UCSD-AML1 (cell line): ENCODE measurements at regions not wholly inside any gene's neighbourhood (a gene's known extent, or its start where the extent isn't known, plus 50 kb on each side); places are given as distances from the start of the nearest gene placed in this dataset.
"Not testable (repeated sequence)": the region's sequence is repeated elsewhere in the genome, so short reads cannot be mapped to it uniquely, and the experiment has no call there.

Experiments
- DNase-seq: peaks from one replicate; lab custom pipeline; 2025; ENCODE audit not compliant: unreplicated experiment; lab: John Stamatoyannopoulos, UW

DNA sequence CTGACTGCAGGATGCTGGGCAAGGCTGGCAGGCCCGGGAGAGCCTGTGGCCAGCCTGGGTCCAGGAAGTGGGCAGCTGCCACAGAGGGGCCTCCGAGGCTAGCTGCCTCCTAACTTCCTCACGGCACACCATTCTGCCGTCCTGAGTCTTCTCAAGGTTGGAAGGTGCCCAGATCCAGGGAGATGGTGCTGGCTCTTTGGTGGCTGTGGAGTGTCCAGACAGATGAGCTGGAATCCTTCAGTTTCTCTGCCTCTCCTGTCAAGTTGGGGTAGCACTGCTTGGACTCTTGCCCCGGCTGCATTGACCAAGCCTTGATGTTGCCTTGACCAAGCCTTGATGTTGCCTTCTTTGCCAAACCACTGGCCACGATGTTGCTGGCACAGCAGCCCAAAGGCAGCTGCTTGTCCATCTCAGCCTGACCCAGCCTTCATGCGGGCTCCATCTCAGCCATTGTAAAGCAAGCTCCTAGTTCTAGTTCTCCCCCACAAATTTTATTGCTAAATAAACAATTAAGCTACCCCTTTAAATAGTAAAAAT is 75.1 kb upstream of the AFDN start:
- DNase-seq, result no peak

DNA sequence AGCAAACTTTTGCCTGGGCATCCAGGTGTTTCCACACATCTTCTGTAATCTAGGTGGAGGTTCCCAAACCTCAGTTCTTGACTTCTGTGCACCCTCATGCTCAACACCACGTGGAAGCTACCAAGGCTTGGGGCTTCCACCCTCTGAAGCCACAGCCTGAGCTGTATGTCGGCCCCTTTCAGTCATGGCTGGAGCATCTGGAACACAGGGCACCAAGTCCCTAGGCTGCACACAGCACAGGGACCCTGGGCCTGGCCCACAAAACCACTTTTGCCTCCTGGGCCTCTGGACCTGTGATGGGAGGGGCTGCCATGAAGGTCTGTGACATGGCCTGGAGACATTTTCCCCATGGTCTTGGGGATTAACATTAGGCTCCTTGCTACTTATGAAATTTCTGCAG is 73.4 kb upstream of the AFDN start:
- DNase-seq, result not testable (repeated sequence)

DNA sequence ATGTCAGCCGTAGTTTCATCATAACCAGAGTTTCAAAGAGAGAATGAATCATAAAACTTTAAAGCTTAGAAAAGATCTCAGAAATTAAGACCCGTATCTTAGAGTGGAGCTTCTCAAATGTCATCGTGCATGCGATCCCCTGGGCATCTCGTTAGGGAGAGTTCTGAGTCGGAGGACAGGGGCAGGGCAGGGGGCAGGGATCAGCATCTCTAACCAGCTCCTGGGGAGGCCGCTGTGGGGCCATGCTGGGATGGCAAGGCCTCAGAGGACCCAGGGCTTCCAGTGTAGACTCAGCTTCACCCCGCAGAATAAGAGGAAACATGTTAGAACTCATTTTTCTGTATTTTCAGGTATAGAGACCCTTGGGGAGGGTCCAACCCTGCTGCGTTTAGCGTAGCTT is 72.0 kb upstream of the AFDN start:
- no peak for DNase-seq

DNA sequence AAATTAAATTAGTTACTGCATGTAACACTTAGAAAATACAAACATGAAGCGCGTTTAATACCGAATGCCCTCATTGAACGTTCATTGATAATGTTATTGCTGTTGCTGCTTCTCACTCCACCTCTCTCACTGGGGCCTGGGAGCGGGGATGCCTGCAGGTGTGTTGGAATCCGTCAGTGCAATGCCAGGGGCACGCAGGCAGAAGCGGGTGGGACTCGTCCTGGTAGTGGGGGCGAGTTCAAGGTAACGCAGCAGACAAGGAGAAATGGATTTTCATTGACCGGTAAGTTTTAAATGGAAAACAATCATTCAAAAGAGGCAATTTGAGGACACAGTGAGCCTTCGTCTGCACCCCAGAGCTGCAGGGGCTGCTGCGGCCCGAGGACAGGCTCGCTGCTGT is 71.2 kb upstream of the AFDN start:
- DNase-seq, result no peak

DNA sequence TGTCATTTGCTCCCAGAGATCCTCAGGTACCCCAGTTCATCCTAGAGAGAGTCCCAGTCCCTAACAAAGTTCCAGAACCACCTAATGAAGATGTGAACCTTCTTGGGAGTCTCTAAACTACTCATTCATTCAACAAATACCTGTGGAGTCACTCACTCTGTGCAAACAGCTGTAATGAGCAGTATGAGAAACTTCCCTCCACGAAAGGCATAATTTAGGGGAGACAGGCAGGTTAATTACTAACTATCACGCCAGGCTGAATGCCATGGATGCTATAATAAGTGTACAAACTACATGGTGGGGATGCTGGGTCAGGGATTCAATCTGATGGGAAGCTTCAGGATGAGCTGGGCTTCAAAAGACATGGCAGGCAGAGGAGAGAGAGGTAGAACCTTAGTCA is 70.1 kb upstream of the AFDN start:
- DNase-seq, result no peak

DNA sequence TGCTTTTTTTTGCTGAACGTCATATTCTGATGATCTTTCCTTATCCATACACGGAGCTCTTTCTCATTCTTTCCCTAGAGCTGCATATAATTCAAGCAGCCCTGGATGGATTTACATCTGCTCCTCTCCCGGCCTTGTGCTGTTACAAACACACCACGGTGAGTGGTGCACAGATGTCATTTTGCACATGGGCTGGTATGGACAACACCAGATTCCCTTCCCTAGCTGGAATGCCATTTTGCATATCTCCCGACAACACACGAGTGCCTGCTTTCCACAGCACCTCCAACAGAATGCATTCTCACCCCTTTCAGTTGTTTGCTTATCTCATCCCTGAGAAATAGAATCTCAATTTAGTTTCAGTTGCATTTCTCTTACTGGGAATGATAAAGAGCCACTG is 69.5 kb upstream of the AFDN start:
- DNase-seq, result no peak

DNA sequence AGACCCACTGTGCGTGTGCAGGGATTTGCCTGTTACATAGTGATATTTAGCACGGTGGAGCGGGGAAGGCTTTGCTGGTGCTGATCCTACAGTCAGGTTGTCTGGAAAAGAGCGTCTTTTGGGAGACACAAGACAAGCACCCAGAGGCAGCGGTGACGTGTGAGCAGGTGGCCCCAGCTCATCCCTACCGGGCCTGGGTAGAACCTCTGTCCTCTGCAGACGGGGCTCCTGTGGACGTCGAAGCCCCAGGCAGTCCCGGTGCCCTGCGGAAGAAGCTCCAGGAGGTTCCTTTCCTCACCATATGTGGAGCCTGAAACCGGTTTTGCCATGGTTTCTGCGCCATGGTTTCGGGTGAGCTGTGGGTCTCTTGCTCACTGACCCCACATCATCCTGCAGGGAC is 68.9 kb upstream of the AFDN start:
- no peak for DNase-seq

DNA sequence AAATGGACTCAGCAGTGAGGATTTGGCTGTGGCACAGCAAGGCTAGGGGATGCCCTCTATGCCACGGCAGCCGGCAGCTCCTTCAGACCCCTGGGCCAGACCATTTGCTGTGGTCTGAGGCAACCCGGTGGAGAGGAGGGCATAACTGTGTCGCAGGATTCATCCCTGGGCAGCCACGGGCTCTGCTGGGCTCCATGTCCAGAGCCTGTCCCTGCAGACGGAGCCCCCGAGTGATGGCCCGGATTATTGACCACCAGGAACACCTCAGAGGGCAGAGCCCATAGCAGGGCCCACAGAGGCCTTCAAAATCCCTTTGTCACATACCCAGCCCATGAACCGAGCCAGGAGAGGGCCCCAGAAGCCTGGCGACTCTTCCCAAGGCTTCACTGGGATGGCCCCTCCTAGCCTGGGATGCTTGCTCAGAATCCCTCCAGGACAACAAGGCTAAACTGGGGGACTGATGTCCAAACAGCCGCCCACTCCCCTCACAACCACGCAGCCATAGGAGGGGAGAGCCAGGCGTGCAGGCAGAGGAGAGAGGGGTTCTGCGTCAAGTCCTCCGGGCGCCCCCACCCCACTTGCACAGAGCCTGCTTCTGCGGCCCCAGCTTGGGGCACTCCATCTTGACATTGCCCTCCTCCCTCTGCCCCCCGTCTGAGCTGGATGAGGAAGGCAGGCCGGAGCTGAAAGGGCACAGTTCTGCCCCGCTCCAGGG is 68.2 kb upstream of the AFDN start:
- DNase-seq, result no peak

DNA sequence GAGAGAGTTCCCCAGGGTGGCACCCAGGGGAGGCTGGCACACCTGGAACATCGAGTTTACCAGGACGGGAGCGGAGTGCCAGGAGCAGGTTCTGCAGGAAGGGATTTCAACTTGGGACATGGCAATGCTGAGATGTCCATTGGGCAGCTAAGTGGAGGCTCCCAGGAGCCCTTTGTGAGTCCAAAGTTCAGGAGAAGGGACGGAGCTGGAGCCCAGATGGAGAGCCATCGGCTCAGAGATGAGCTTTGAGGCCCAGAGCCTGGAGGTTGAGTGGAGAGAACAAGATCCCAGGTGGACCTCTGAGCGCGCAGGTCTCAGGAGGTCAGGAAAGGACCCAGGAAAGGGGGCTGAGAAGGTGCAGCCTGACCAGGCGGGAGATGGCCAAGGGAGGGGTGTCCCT is 67.5 kb upstream of the AFDN start:
- no peak for DNase-seq

DNA sequence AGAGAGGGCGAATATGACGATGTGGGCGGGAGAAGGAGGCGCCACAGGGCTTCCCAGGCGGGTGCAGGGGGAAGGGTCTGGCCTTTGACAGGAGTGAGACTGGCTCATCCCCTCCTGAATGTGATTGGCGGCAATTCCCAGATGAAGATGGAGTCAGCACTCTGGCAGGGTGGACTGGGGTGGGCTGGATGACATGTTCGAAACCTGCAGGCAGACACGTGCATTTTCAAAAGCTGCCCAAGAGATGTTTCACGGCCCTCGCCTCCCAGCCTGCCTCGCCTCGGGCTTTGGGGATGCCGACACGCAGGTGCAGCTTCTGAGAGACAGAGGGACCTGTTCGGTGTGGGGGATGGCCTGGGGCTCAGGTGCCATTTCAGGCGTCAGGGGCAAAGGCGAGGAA is 66.8 kb upstream of the AFDN start:
- no peak for DNase-seq

DNA sequence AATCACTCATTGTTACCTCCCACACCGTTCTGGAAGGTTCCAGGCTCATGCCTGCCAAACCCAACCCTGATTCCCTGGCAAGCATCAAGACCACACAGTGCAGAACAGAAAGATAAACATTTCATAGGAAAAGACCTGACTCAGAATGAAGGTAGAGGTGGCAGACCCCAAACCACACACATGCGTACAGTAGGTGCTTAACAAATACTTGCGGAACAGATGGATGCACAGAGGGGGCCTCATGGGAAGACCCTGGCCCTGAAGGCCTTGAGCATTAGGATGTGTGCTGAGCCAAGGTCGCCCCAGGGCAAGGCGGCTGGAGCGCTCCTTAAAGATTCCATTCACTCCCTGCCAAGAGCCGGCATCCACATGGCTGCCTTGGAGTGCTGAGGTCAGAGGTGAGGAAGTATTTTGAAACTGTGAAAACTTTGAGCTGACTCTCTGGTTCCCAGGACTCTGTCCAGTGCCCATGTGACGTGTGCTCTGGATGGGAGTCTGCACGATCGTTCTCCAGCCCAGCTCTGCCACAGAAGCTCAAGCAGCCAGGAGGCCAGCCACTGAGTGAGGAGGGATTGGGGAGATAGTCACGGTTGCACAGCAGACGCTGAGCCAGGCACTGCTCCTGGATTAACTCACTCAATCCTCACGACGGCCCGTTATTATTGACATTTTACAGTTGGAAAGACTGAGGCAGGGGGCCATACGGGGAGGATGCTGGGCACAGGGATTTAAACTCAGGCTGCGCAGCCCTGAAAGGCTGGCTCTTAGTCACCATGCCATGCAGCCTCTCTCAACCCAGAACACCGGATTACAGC is 65.5 kb upstream of the AFDN start:
- no peak for DNase-seq

DNA sequence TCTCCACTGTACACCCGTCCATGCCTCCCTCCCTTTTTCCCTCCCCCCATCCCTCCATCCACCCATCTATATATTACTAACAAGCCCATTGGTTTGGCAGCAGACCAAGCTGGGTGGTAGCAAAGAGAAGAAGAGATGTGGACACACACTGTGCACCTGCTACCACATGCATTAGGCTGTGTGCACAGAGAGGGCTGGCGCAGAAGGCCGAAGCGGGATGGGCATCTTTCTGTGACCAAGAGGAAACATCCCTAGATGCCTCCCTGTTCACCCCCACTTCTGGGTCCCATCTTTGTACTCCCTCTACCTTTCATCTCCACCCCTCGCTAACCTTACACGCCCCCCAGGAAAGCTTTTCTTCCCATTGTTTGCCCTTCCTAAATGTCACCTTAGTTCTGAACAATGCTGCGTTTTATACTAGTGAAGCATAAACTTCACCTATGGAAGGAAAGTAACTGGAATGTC is 64.9 kb upstream of the AFDN start:
- no peak for DNase-seq

DNA sequence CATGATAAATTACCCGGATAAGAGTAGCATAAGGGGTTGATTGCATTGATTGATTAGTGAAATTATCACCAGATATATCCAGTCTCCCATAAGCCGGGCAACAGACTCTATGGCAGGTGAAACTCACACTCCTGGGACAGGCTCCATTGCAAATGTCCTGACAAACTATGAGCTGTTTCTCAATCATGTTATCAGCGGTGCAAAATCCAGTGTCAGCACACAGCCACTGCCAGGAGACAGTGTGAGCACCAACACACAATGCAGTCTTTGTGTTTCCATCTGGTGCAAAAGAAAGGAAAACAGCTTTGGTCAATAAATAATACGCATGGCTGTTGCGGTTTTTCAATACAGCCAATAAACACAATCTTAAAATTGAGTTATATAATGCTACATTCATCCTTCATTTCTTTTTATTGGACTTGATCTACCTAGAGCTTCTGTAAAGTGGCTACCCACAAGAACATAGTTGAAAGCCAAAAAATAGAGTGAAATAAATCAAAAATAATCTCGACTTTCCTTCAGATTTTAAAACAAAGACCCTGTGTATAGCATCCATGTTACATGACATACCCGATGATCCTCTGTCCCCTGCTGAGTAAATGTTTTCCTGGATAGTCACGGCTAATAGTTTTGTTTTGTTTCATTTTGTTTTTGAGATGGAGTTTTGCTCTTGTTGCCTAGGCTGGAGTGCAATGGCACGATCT is 64.3 kb upstream of the AFDN start:
- DNase-seq, result no peak

DNA sequence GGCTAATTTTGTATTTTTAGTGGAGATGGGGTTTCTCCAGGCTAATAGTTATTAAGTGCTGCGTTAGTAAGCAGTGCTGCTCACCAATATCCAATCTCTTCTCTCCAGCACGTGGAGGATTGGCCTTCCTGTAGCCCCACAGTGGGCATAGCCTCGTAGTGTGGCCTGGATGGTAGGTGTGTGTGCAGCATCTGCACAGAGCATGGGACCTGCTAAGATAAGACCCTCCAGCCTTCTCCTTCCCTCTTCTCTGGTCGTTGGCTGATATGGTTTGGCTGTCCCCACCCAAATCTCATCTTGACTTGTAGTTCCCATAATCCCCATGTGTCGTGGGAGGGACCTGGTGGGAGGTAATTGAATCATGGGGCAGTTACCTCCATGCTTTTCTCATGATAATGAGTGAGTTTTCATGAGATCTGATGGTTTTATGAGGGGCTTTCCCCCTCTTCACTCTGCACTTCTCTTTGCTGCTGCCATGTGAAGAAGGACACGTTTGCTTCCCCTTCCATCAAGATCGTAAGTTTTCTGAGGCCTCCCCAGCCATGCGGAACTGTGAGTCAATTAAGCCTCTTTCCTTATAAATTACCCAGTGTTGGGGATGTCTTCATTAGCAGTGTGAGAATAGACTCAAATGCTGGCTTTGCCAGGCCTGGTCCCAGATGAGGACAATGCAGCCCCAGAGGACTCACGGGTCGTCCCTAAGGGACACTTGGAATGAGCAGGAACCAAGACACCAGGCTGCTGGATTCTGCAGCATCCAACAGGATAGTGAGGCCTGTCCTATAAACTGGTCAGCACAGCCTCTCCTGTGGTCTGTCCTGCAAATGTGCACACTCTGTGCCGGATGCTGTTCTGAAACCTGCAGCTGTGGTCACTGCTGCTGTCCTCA is 63.4 kb upstream of the AFDN start:
- DNase-seq, result no peak

DNA sequence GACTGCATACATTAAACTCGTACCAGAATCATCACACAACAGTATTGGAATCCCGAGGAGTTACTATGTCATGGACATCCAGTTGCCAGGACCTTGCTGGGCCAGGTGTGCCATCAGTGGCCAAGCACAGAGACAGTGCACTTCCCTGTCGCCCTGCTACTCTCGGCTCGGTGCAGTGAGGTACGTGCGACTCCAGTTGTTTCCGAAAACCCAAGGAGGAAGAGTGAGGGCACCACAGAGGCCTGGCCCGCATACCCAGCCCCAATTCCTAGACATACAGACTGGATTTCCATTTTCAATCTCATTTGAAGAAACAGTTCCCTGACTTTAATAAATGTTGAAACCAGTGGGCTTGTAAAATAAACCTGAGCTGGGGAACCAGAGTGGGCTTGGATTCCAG is 62.5 kb upstream of the AFDN start:
- no peak for DNase-seq

DNA sequence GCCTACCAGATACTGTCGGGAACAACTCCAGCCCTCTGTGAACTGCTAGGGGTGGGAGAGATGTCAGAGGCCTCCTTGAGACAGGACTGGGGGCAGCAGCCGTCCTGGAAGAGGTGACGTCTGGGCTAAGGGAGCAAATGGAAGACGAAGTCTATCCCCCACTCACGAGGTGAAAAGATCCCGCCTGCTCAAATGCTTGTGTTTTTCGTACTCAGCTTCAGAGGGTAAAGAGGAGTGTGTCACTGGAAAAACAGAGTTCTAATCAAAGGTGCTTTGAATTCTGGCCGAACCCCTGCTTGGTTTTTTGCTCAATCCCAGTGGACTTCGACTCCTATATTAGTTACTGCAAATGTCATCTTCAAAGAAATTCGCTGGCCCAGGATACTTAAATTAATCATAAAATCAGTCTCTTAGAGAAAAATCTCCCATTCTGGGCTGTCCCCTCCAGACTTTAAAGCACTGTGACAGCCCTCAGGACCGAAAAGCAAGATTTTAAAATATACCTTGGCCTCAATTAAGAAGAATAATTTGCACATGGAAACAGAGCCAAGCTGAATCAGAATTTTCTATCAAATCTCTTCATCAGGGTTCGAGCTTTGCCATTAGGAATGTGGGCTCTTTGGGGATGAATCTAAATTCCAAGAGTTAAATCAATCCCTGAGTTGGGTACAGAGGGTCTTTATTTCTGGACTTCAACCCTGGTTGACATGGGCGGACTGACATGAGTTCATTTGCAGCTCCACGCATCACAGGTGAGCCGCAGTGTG is 61.8 kb upstream of the AFDN start:
- no peak for DNase-seq

DNA sequence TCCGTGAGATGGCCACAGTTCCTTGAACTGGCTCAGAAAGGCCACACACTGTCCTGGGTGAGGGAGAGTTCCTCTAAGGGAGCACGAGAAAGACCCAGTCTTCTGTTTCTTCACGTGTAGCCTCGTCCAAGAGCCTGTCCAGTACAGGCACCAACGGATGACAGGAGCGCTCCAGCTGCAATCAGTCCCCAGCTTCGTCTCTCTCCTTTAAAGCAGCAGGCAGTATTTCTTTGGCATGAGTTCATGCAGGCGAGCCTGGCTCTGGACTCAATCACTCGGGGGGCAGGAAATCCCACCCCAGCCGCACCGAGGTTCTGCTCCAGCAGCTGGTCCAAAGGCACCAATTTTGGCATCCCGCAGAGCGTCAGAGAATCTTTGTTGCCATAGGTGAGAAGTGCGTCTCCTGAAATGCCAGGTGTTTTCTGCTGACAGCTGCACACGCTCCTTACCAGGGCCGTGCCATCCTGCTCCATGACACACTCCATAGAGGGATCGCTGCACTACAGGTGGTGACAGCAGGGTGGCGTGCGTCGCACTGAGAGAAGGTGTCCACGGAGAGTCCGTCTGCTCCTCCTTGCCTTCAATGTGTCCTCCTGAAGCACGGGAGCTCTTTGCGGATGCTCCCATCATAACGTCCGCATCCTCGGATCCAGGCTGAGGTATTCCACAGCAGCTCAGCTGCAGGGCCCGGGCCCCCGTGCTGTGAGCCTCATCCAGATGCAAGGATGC is 59.6 kb upstream of the AFDN start:
- DNase-seq, result no peak

DNA sequence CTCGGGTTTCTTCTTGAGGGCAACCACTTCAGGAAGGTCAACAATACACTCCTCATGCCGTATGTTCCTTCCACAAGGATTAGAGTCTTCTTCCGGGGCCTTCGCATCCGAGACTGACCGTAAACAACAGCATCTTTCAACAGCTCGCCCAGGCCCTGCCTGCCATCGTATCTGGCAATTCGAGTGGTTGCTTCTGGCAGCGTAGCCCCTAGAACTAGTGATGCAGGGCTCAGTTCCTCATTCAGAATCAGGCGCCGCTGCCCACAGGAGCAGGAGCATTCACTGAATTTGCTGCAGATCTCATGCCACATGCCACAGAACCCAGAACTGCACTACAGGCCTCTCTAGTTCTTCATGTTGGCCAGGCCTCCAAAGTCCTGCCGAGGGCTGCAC is 59.0 kb upstream of the AFDN start:
- no peak for DNase-seq

DNA sequence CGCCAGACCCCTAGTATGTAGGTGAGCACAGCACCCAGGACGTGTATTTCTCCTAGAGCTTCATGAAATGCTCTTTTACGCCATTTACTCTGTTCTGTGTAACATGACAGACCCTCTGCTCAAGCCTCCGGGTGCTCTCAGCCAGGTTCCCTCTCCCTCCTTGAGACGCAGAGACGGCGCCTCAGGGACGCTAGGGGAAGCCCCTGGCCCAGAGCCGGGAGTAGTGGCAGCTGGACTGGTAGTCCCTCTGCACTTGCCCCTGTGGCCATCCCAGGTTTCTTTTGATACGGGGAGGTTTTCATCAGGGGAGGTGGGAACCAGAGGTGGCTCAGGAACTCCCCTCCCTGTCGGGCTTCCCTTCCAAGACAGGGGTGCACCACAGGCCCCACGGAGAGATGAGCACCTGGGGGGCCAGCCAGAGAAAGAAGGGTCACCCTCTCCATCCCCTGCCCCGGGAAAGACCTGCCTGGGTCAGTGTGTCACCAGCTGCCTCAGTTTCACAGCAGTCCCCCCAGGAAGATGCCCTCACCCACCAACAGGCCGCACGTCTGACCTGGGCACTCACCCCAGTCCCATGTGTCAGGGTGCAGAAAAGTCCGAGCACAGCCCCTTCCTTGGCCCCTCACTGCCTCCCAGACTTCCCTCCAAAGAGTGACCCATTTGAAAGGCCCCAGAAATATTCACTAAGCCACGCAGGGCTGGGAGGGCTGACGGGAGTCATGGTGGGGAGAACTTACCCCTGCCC is 58.1 kb upstream of the AFDN start:
- DNase-seq, result no peak
